SK-N-SH (cell line): ENCODE measurements at regions not wholly inside any gene's neighbourhood (a gene's known extent, or its start where the extent isn't known, plus 50 kb on each side); places are given as distances from the start of the nearest gene placed in this dataset.

Experiments
- CTCF ChIA-PET: fragments of 300-600, 350-600 bp; formaldehyde crosslinking; extraction: SDS; loops from one replicate; lab custom pipeline; 2021; lab: Yijun Ruan, JAX
- POLR2A ChIA-PET: fragments of 350-600 bp; sonication (Branson Sonifier 250); formaldehyde crosslinking; extraction: SDS; loops from one replicate; lab custom pipeline; 2020; ENCODE audit warnings: antibody characterized with exemption, inconsistent platforms; lab: Yijun Ruan, JAX
- DNase-seq: peaks from one replicate; pipeline ENCODE4 v3.0.0; 2012
- H2AFZ ChIP-seq: fragments of 200-600 bp; sonication (generic); 2 replicates; pipeline ENCODE4 v1.8.1; 2016; ENCODE audit warnings: antibody characterized with exemption, mild to moderate bottlenecking, low read depth
- H3F3A ChIP-seq: fragments of 200-600 bp; sonication (generic); replicated peaks from 2 replicates; pipeline ENCODE3; 2016; ENCODE audit warnings: antibody characterized with exemption, mild to moderate bottlenecking; ENCODE audit not compliant: insufficient read depth
- H3K27ac ChIP-seq, 2 experiments: fragments of 200-500 bp in 1 of 2; fragments of 200-600 bp in 1 of 2; sonication (Bioruptor generic) in 1 of 2; sonication (generic), shearing (Covaris generic) in 1 of 2; 2 replicates each; pipeline versions ENCODE4 v1.5.1 to v1.6.1; 2014 to 2016; ENCODE audit warnings: low read depth in 2 of 2, inconsistent platforms in 1 of 2, low read length in 1 of 2, mild to moderate bottlenecking in 1 of 2, mixed read lengths in 1 of 2
- H3K27me3 ChIP-seq: fragments of 200-600 bp; sonication (generic), shearing (Covaris generic); 2 replicates; pipeline ENCODE4 v1.6.1; 2016; ENCODE audit warnings: mixed run types; ENCODE audit not compliant: insufficient read depth
- H3K36me3 ChIP-seq, 2 experiments: fragments of 200-500 bp in 1 of 2; fragments of 200-600 bp in 1 of 2; sonication (Bioruptor generic) in 1 of 2; sonication (generic) in 1 of 2; replicated peaks in 1 of 2; 2 replicates each; pipeline versions ENCODE3 to v1.5.1; 2014 to 2016; ENCODE audit warnings: low read length in 1 of 2, mild to moderate bottlenecking in 1 of 2; ENCODE audit not compliant: insufficient read depth in 2 of 2, control insufficient read depth in 1 of 2
- H3K4me1 ChIP-seq, 2 experiments: fragments of 200-500 bp in 1 of 2; fragments of 200-600 bp in 1 of 2; sonication (Bioruptor generic) in 1 of 2; sonication (generic), shearing (Covaris generic) in 1 of 2; 2 replicates each; pipeline versions ENCODE4 v1.5.1 to v1.6.1; 2014 to 2016; ENCODE audit warnings: low read depth in 1 of 2, low read length in 1 of 2, mixed run types in 1 of 2; ENCODE audit not compliant: insufficient read depth in 2 of 2, control insufficient read depth in 1 of 2
- H3K4me2 ChIP-seq: fragments of 200-600 bp; sonication (generic), shearing (Covaris generic); 2 replicates; pipeline ENCODE4 v1.6.1; 2017; ENCODE audit warnings: mixed run types
- H3K4me3 ChIP-seq, 2 experiments: fragments of 200-500 bp in 1 of 2; fragments of 200-600 bp in 1 of 2; sonication (Bioruptor generic) in 1 of 2; sonication (generic), shearing (Covaris generic) in 1 of 2; 2 replicates each; pipeline versions ENCODE4 v1.5.1 to v1.8.1; 2014 to 2016; ENCODE audit warnings: low read depth in 2 of 2, inconsistent platforms in 1 of 2, low read length in 1 of 2, mild to moderate bottlenecking in 1 of 2, mixed read lengths in 1 of 2, moderate library complexity in 1 of 2
- H3K79me2 ChIP-seq: fragments of 200-600 bp; sonication (generic); 2 replicates; pipeline ENCODE4 v1.8.1; 2017; ENCODE audit warnings: mild to moderate bottlenecking; ENCODE audit not compliant: insufficient read depth
- H3K9ac ChIP-seq: fragments of 200-600 bp; sonication (generic); 2 replicates; pipeline ENCODE4 v1.6.1; 2017; ENCODE audit warnings: mixed run types
- H3K9me2 ChIP-seq: fragments of 200-600 bp; sonication (generic); 2 replicates; pipeline ENCODE4 v1.6.1; 2017; ENCODE audit warnings: mixed run types
- H3K9me3 ChIP-seq: fragments of 200-600 bp; sonication (generic); 2 replicates; pipeline ENCODE4 v1.6.1; 2017; ENCODE audit warnings: mixed run types, mild to moderate bottlenecking, moderate library complexity
- H4K20me1 ChIP-seq: fragments of 200-600 bp; sonication (generic); 2 replicates; pipeline ENCODE4 v1.6.1; 2017; ENCODE audit warnings: mild to moderate bottlenecking, mixed run types; ENCODE audit not compliant: insufficient read depth
- CTCF ChIP-seq: fragments of 200-600 bp; sonication (generic); IDR thresholded peaks from 2 replicates; pipeline ENCODE4 v1.6.1; 2017; ENCODE audit warnings: antibody characterized with exemption, mild to moderate bottlenecking, moderate library complexity
- ELF1 ChIP-seq: IDR thresholded peaks from 2 replicates; pipeline ENCODE4 v1.4.0; 2012
- EP300 ChIP-seq, 2 experiments: IDR thresholded peaks; 2 replicates each; pipeline versions ENCODE4 v1.4.0 to v1.6.1; 2012; ENCODE audit warnings: borderline replicate concordance in 1 of 2, low read depth in 1 of 2, low read length in 1 of 2
- JUND ChIP-seq: IDR thresholded peaks from 2 replicates; pipeline ENCODE4 v1.4.0; 2012
- MAX ChIP-seq: IDR thresholded peaks from 2 replicates; pipeline ENCODE4 v1.4.0; 2012; ENCODE audit warnings: low read depth
- PBX3 ChIP-seq: IDR thresholded peaks from 2 replicates; pipeline ENCODE4; 2012
- RCOR1 ChIP-seq: fragments of 150-350 bp; IDR thresholded peaks from 2 replicates; pipeline ENCODE4 v1.6.1; 2017; ENCODE audit warnings: antibody characterized with exemption, low read length
- ZBTB33 ChIP-seq: IDR thresholded peaks from 2 replicates; pipeline ENCODE4 v1.4.0; 2012; ENCODE audit warnings: low read depth, borderline replicate concordance
- WGBS: methylation state at CpG from one replicate; pipeline ENCODE4 v1.1.6; 2017; ENCODE audit warnings: low lambda C conversion rate; 5-methylcytosine and 5-hydroxymethylcytosine counted together

- POLR2A ChIA-PET: no interaction called here
- WGBS: 55% methylated on average over 20 of the region's 20 CpGs
- Histone ChIP-seq H3K4me2 (no peak overlapping the region), H3F3A (no peaks in the 10 kb centered on the region), H2AFZ (no peak overlapping the region), H3K9me2 (no peaks in the 10 kb centered on the region), H3K79me2 (no peaks in the 10 kb centered on the region), H3K9me3 (no peaks in the 10 kb centered on the region), H3K4me1 (no peaks in the 10 kb centered on the region), H3K9ac (no peak overlapping the region), H3K27ac (no peak overlapping the region), H4K20me1 (no peaks in the 10 kb centered on the region), H3K36me3 (no peaks in the 10 kb centered on the region), H3K27me3 (no peaks in the 10 kb centered on the region), H3K4me3 (no peak overlapping the region)
- CTCF ChIA-PET: no interaction called here
- DNase-seq: no peak
- TF ChIP-seq RCOR1 (no peak), EP300 (IDR thresholded peaks at IDR 0.05; ENCODE audit: borderline replicate concordance in 1 of 2, low read depth in 1 of 2, low read length in 1 of 2) (no peak), ZBTB33 (no peak), ELF1 (no peak), JUND (no peak), PBX3 (no peak), MAX (no peak)
Observed at GRCh38 chr7:429828-430180, 89.8 kb downstream of the PDGFA start.

GRCh38 chr7:431041-431440, 88.6 kb downstream of the PDGFA start:
- Histone ChIP-seq H3K79me2 (no peaks in the 10 kb centered on the region), H3K9me2 (no peaks in the 10 kb centered on the region), H3F3A (no peaks in the 10 kb centered on the region), H3K4me2 (no peak overlapping the region), H4K20me1 (no peaks in the 10 kb centered on the region), H3K4me1 (no peaks in the 10 kb centered on the region), H3K27me3 (no peaks in the 10 kb centered on the region), H3K36me3 (no peaks in the 10 kb centered on the region), H3K4me3 (no peak overlapping the region), H3K9me3 (no peaks in the 10 kb centered on the region), H3K27ac (no peak overlapping the region), H2AFZ (no peak overlapping the region), H3K9ac (no peak overlapping the region)
- 88% methylated on average over 24 of the region's 24 CpGs for WGBS
- no peak for DNase-seq
- no peak for TF ChIP-seq CTCF
- CTCF ChIA-PET: no interaction called here
- POLR2A ChIA-PET: no interaction called here
